ENCODE measurements at regions not wholly inside any gene's neighbourhood (a gene's known extent, or its start where the extent isn't known, plus 50 kb on each side); places are given as distances from the start of the nearest gene placed in this dataset.

DNA sequence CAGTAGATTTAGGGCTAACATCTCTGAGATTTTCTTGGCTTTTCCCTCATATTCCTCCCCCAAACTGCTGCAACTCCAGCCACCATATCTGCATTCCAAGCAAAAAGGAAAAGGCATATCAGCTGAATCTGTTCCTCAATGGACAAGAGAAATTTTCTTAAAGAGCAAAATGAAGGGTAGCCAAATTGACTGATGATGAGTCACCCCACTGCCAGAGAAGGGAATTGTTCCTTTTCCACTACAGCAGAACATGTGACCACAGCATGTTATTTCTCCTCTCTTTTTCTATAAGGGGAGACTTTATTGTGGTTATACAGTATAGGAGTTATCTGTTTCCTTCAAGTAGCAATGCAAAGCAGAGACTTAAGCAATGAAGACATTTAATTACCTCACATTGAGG is 172.5 kb downstream of the MTHFS start:
- Histone ChIP-seq H3K9me3 (replicated peaks) (no peaks in the 10 kb centered on the region), H3K36me3 (no peaks in the 10 kb centered on the region), H3K27me3 (ENCODE audit: low read depth) (peaks cover 18% of the 10 kb centered on the region), H3K4me1 (no peaks in the 10 kb centered on the region), H3K4me3 (no peak overlapping the region), H3K27ac (replicated peaks) (no peak overlapping the region)
- intact Hi-C loops (cut with micrococcal nuclease), result no loop called here
- TF ChIP-seq, protein P1, sequence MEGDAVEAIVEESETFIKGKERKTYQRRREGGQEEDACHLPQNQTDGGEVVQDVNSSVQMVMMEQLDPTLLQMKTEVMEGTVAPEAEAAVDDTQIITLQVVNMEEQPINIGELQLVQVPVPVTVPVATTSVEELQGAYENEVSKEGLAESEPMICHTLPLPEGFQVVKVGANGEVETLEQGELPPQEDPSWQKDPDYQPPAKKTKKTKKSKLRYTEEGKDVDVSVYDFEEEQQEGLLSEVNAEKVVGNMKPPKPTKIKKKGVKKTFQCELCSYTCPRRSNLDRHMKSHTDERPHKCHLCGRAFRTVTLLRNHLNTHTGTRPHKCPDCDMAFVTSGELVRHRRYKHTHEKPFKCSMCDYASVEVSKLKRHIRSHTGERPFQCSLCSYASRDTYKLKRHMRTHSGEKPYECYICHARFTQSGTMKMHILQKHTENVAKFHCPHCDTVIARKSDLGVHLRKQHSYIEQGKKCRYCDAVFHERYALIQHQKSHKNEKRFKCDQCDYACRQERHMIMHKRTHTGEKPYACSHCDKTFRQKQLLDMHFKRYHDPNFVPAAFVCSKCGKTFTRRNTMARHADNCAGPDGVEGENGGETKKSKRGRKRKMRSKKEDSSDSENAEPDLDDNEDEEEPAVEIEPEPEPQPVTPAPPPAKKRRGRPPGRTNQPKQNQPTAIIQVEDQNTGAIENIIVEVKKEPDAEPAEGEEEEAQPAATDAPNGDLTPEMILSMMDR (IDR thresholded peaks at IDR 0.05; ENCODE audit: borderline replicate concordance), result no peak
- no peak for DNase-seq

- TF ChIP-seq, protein P1 (IDR thresholded peaks at IDR 0.05; ENCODE audit: borderline replicate concordance), result no peak
- H3K36me3 ChIP-seq, result no peaks in the 10 kb centered on the region
- intact Hi-C loops (cut with micrococcal nuclease), result no loop called here
- no peak overlapping the region for H3K27ac ChIP-seq (replicated peaks)
- no peaks in the 10 kb centered on the region for H3K9me3 ChIP-seq (replicated peaks)
- no peaks in the 10 kb centered on the region for H3K4me1 ChIP-seq
- peaks cover 23% of the 10 kb centered on the region for H3K27me3 ChIP-seq (ENCODE audit: low read depth)
- DNase-seq, result no peak
- no peak overlapping the region for H3K4me3 ChIP-seq
Measured at GRCh38 chr15:79724804-79725203, 172.0 kb downstream of the MTHFS start.

DNA sequence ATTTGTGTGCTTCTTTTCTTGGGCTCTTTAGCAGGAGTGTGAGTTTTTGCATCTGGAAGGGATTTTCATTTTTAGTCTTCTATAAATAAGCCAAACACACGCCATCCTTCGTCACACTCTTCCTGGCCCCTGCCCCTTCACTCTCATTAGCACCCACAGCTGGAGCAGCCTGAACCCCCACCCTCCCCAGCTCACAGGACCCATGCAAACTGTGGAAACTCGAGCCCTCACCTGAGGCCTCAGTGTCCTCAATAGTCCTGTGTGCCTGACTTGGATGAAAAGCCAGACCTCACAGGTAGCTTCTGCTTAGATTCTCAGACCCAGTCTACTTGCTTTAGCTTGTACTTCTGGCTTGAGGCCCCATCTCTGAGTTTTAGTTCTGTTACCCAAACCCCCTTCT is 167.9 kb downstream of the MTHFS start:
- Histone ChIP-seq H3K4me1 (no peaks in the 10 kb centered on the region), H3K9me3 (replicated peaks) (no peaks in the 10 kb centered on the region), H3K27me3 (ENCODE audit: low read depth) (peaks cover 21% of the 10 kb centered on the region), H3K36me3 (no peaks in the 10 kb centered on the region), H3K4me3 (no peak overlapping the region), H3K27ac (replicated peaks) (no peak overlapping the region)
- intact Hi-C loops (cut with micrococcal nuclease), result no loop called here
- TF ChIP-seq, protein P1 (IDR thresholded peaks at IDR 0.05; ENCODE audit: borderline replicate concordance), result no peak
- DNase-seq, result no peak

DNA sequence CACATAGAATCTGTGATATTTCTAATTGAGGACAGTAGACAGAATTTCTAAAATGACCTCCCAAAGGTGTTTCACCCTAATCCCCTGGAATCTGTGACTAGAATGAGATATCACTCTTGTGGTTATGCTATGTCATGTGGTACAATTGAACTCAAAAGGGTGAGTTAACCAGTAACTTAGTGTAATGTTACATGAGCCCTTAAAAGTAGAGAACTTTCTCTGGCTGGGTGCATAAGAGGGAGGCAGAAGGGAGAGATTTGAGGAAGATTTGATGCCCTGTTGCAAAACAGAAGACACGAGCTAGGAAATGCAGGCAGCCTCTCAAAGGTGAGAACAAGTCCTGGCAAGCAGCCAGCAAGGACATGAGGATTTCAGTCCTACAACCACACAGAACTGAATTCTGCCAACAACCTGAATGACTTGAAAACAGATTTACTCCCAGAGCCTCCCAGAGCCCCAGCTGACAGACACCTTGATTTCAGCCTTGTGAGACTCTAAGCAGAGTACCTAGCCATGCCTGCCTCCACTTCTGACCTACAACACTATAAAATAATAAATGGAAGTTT is 160.3 kb downstream of the MTHFS start:
- Histone ChIP-seq H3K4me1 (no peaks in the 10 kb centered on the region), H3K27me3 (ENCODE audit: low read depth) (no peaks in the 10 kb centered on the region), H3K4me3 (no peak overlapping the region), H3K9me3 (replicated peaks) (peaks cover 26% of the 10 kb centered on the region), H3K27ac (replicated peaks) (no peak overlapping the region), H3K36me3 (no peaks in the 10 kb centered on the region)
- TF ChIP-seq, protein P1 (IDR thresholded peaks at IDR 0.05; ENCODE audit: borderline replicate concordance), result no peak
- no peak for DNase-seq
- intact Hi-C loops (cut with micrococcal nuclease), result no loop called here

- Histone ChIP-seq H3K4me3 (no peak overlapping the region), H3K4me1 (no peaks in the 10 kb centered on the region), H3K9me3 (replicated peaks) (peaks cover 26% of the 10 kb centered on the region), H3K36me3 (no peaks in the 10 kb centered on the region), H3K27me3 (ENCODE audit: low read depth) (no peaks in the 10 kb centered on the region), H3K27ac (replicated peaks) (no peak overlapping the region)
- no peak for DNase-seq
- intact Hi-C loops (cut with micrococcal nuclease), result no loop called here
- TF ChIP-seq, protein P1 (IDR thresholded peaks at IDR 0.05; ENCODE audit: borderline replicate concordance), result no peak
Measured at GRCh38 chr15:79738143-79738542, 158.7 kb downstream of the MTHFS start.
